Body of pancreas (tissue), 4 donors: ENCODE measurements at regions not wholly inside any gene's neighbourhood (a gene's known extent, or its start where the extent isn't known, plus 50 kb on each side); places are given as distances from the start of the nearest gene placed in this dataset.

Experiments
- POLR2A ChIP-seq, 3 donors: fragments of 450-650 bp; IDR thresholded peaks; one replicate each; pipeline ENCODE4 v1.6.1; 2016; ENCODE audit warnings: antibody characterized with exemption in 3 of 3, mild to moderate bottlenecking in 2 of 3
- TF ChIP-seq, protein P1 (sequence below), 7 experiments: fragments of 450-650 bp in 4 of 7; fragments of 200-600 bp in 3 of 7; sonication (generic) in 3 of 7; IDR thresholded peaks; one replicate each; pipeline ENCODE4 v1.5.1; 2016 to 2019; ENCODE audit warnings: antibody characterized with exemption in 7 of 7

DNA sequence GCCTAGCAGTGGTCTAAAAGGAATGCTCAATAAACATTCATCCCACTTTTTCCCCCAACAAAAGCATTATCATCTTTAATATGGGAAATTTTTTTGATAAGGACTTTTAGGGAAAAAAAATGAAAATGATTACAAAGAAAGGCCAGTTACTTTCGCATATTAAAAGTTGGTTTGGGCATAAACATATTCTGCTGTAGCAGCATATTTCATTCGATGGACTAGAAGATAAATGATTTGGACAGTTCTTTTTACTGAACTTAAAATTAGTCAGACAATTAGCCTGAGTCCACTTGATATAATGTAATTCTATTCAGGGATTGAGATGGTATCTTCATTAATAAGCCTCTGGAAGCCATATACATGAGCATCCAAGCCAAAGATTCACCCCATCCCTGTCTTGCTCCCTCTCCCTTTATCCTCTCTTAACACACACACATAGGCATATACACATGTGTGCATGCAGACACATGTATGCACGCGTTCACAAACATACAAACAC, 299.1 kb downstream of the NUAK1 start:
- TF ChIP-seq, protein P1, sequence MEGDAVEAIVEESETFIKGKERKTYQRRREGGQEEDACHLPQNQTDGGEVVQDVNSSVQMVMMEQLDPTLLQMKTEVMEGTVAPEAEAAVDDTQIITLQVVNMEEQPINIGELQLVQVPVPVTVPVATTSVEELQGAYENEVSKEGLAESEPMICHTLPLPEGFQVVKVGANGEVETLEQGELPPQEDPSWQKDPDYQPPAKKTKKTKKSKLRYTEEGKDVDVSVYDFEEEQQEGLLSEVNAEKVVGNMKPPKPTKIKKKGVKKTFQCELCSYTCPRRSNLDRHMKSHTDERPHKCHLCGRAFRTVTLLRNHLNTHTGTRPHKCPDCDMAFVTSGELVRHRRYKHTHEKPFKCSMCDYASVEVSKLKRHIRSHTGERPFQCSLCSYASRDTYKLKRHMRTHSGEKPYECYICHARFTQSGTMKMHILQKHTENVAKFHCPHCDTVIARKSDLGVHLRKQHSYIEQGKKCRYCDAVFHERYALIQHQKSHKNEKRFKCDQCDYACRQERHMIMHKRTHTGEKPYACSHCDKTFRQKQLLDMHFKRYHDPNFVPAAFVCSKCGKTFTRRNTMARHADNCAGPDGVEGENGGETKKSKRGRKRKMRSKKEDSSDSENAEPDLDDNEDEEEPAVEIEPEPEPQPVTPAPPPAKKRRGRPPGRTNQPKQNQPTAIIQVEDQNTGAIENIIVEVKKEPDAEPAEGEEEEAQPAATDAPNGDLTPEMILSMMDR (IDR thresholded peaks at IDR 0.05), result no peak
- TF ChIP-seq POLR2A (IDR thresholded peaks at IDR 0.05), result no peak
